H9 (cell line): ENCODE measurements at regions not wholly inside any gene's neighbourhood (a gene's known extent, or its start where the extent isn't known, plus 50 kb on each side); places are given as distances from the start of the nearest gene placed in this dataset.

Experiments
- DNase-seq: peaks from one replicate; pipeline ENCODE4 v3.0.0-alpha.2; 2017
- H2AFZ ChIP-seq: one replicate; pipeline ENCODE4 v1.6.1; 2013; ENCODE audit warnings: mild to moderate bottlenecking, low read length, control low read depth, moderate library complexity
- H2AK5ac ChIP-seq: 2 replicates; pipeline ENCODE4 v1.6.1; 2013; ENCODE audit warnings: low read length, control low read depth, mixed read lengths; ENCODE audit not compliant: insufficient read length
- H2BK120ac ChIP-seq: one replicate; pipeline ENCODE4 v1.6.1; 2013; ENCODE audit warnings: low read depth, mild to moderate bottlenecking, low read length, control low read depth, inconsistent platforms; ENCODE audit not compliant: poor library complexity, severe bottlenecking
- H2BK12ac ChIP-seq: 2 replicates; pipeline ENCODE4 v1.6.1; 2013; ENCODE audit warnings: low read length, control low read depth, mixed read lengths, low read depth; ENCODE audit not compliant: insufficient read length
- H2BK15ac ChIP-seq: 2 replicates; pipeline ENCODE4 v1.6.1; 2013; ENCODE audit warnings: low read depth, low read length, control low read depth
- H2BK20ac ChIP-seq: one replicate; pipeline ENCODE4 v1.6.1; 2013; ENCODE audit warnings: low read depth, mild to moderate bottlenecking, low read length, control low read depth, inconsistent platforms; ENCODE audit not compliant: poor library complexity, severe bottlenecking
- H2BK5ac ChIP-seq: 2 replicates; pipeline ENCODE4 v1.6.1; 2013; ENCODE audit warnings: low read length, control low read depth, mixed read lengths; ENCODE audit not compliant: insufficient read length
- H3K14ac ChIP-seq: 2 replicates; pipeline ENCODE4 v1.6.1; 2013; ENCODE audit warnings: low read length, control low read depth; ENCODE audit not compliant: insufficient read depth
- H3K18ac ChIP-seq: 2 replicates; pipeline ENCODE4 v1.6.1; 2013; ENCODE audit warnings: low read depth, mild to moderate bottlenecking, mixed read lengths, low read length, control low read depth; ENCODE audit not compliant: insufficient read length
- H3K23ac ChIP-seq: 2 replicates; pipeline ENCODE4 v1.6.1; 2013; ENCODE audit warnings: low read length, control low read depth, mixed read lengths, low read depth; ENCODE audit not compliant: insufficient read length
- H3K23me2 ChIP-seq: 2 replicates; pipeline ENCODE4 v1.6.1; 2013; ENCODE audit warnings: low read depth, mild to moderate bottlenecking, mixed read lengths, low read length, control low read depth; ENCODE audit not compliant: insufficient read length, poor library complexity, severe bottlenecking
- H3K27ac ChIP-seq: 2 replicates; pipeline ENCODE4 v1.5.1; 2013; ENCODE audit warnings: low read length, control low read depth, mixed read lengths, low read depth; ENCODE audit not compliant: insufficient read length
- H3K27me3 ChIP-seq: 2 replicates; pipeline ENCODE4 v1.6.1; 2013; ENCODE audit warnings: low read length, control low read depth, inconsistent platforms; ENCODE audit not compliant: insufficient read depth
- H3K4ac ChIP-seq: 2 replicates; pipeline ENCODE4 v1.6.1; 2013; ENCODE audit warnings: low read depth, mild to moderate bottlenecking, control low read depth, inconsistent platforms, low read length, moderate library complexity
- H3K4me1 ChIP-seq: 2 replicates; pipeline ENCODE4 v1.6.1; 2013; ENCODE audit warnings: low read length, control low read depth, inconsistent platforms; ENCODE audit not compliant: insufficient read depth
- H3K4me2 ChIP-seq: 2 replicates; pipeline ENCODE4 v1.6.1; 2013; ENCODE audit warnings: low read length, control low read depth, mixed read lengths; ENCODE audit not compliant: insufficient read length, insufficient read depth
- H3K56ac ChIP-seq: 2 replicates; pipeline ENCODE4 v1.6.1; 2013; ENCODE audit warnings: low read depth, mild to moderate bottlenecking, mixed read lengths, low read length, control low read depth; ENCODE audit not compliant: insufficient read length
- H3K79me1 ChIP-seq: 2 replicates; pipeline ENCODE4 v1.6.1; 2013; ENCODE audit warnings: low read depth, mild to moderate bottlenecking, moderate library complexity, low read length, control low read depth, inconsistent platforms; ENCODE audit not compliant: insufficient read depth, poor library complexity, severe bottlenecking
- H3K79me2 ChIP-seq: 2 replicates; pipeline ENCODE4 v1.6.1; 2013; ENCODE audit warnings: low read length, control low read depth, inconsistent platforms; ENCODE audit not compliant: insufficient read depth
- H3K9ac ChIP-seq: 2 replicates; pipeline ENCODE4 v1.6.1; 2013; ENCODE audit warnings: low read length, control low read depth, mixed read lengths; ENCODE audit not compliant: insufficient read length; ENCODE audit errors: extremely low read depth
- H3K9me3 ChIP-seq: one replicate; pipeline ENCODE4 v1.6.1; 2013; ENCODE audit warnings: low read depth, low read length, inconsistent platforms; ENCODE audit not compliant: control insufficient read depth
- H3T11ph ChIP-seq: one replicate; pipeline ENCODE4 v1.6.1; 2013; ENCODE audit warnings: mild to moderate bottlenecking, low read length, control low read depth, inconsistent platforms
- H4K20me1 ChIP-seq: one replicate; pipeline ENCODE4 v1.6.1; 2013; ENCODE audit not compliant: control insufficient read depth, insufficient read length, insufficient read depth
- H4K5ac ChIP-seq: 2 replicates; pipeline ENCODE4 v1.6.1; 2013; ENCODE audit warnings: low read depth, mild to moderate bottlenecking, mixed read lengths, low read length, control low read depth; ENCODE audit not compliant: insufficient read length
- H4K8ac ChIP-seq: replicated peaks from 2 replicates; pipeline ENCODE4 v1.6.1; 2013; ENCODE audit warnings: low read length, control low read depth, mixed read lengths, low read depth; ENCODE audit not compliant: insufficient read length
- H4K91ac ChIP-seq: 2 replicates; pipeline ENCODE4 v1.6.1; 2013; ENCODE audit warnings: low read depth, mild to moderate bottlenecking, moderate library complexity, mixed read lengths, low read length, control low read depth; ENCODE audit not compliant: insufficient read length
- H3K27ac Mint-ChIP-seq, 3 experiments: 2 replicates in 2 of 3; 3 replicates in 1 of 3; pipeline ENCODE4 v1.8.0; 2020 to 2021; ENCODE audit warnings: mixed read lengths in 3 of 3, mild to moderate bottlenecking in 1 of 3, moderate library complexity in 1 of 3
- H3K27me3 Mint-ChIP-seq: 2 replicates; pipeline ENCODE4 v1.8.0; 2021; ENCODE audit warnings: low read depth, mild to moderate bottlenecking, moderate library complexity, mixed read lengths
- H3K36me3 Mint-ChIP-seq, 3 experiments: 2 replicates in 2 of 3; 3 replicates in 1 of 3; pipeline ENCODE4 v1.8.0; 2020 to 2021; ENCODE audit warnings: low read depth in 3 of 3, mixed read lengths in 3 of 3; ENCODE audit not compliant: insufficient read depth in 1 of 3
- H3K4me1 Mint-ChIP-seq, 2 experiments: 2 replicates each; pipeline ENCODE4 v1.8.0; 2020; ENCODE audit warnings: mixed read lengths in 2 of 2
- H3K4me3 Mint-ChIP-seq, 2 experiments: 2 replicates in 1 of 2; 3 replicates in 1 of 2; pipeline ENCODE4 v1.8.0; 2020 to 2021; ENCODE audit warnings: mild to moderate bottlenecking in 2 of 2, mixed read lengths in 2 of 2, moderate library complexity in 1 of 2
- H3K9me3 Mint-ChIP-seq, 2 experiments: 2 replicates in 1 of 2; 3 replicates in 1 of 2; pipeline ENCODE4 v1.8.0; 2020; ENCODE audit warnings: mild to moderate bottlenecking in 2 of 2, mixed read lengths in 2 of 2, moderate library complexity in 1 of 2
- WGBS: extraction: QIAGEN DNeasy Blood & Tissue Kit; methylation state at CpG from one replicate; pipeline ENCODE4 v1.1.7; 2013; ENCODE audit warnings: missing lambda C conversion rate, low lambda C conversion rate, mixed read lengths; ENCODE audit not compliant: insufficient read length; ENCODE audit errors: extremely low coverage; 5-methylcytosine and 5-hydroxymethylcytosine counted together
- TF ChIP-seq, protein P1 (sequence below): fragments of 200-600 bp; sonication (generic); conservative IDR thresholded peaks from 3 replicates; pipeline ENCODE4 v1.8.0; 2021; ENCODE audit warnings: antibody characterized with exemption, mild to moderate bottlenecking

DNA sequence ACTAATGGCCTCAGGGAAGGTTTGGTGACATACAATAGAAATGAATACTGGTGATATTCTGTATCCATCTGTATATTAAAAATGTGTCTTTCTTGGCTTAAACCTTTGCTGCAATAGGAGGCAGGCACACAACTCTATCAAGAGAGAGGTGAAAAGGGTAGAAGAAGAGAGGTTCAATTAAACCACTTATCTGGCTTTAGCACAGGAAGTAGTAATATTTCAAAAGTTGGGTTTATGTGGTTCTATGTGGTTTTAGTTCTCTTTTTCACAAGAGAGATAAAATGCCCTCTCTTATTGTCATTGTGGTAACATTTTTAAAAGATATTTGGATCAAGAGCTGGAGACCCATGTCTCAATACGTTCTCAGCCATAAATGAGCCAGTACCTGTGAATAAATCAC, 146.2 kb upstream of the FNDC3A start:
- Histone ChIP-seq H3T11ph (no peak overlapping the region), H4K20me1 (no peaks in the 10 kb centered on the region), H2AK5ac (no peak overlapping the region), H2BK5ac (no peak overlapping the region), H3K79me1 (no peaks in the 10 kb centered on the region), H3K14ac (no peak overlapping the region), H4K91ac (no peak overlapping the region), H4K8ac (no peak overlapping the region), H4K5ac (no peak overlapping the region), H3K27ac (no peak overlapping the region), H3K4me1 (peaks cover 5% of the 10 kb centered on the region; the same call in 1 of the 2 replicates), H2BK12ac (no peak overlapping the region), H3K4ac (no peak overlapping the region), H2BK120ac (no peak overlapping the region), H2AFZ (no peak overlapping the region), H3K56ac (no peak overlapping the region), H3K4me2 (peak overlapping the region; percentile 22), H3K23ac (no peak overlapping the region), H3K18ac (no peak overlapping the region), H3K9ac (no peak overlapping the region), H3K27me3 (no peaks in the 10 kb centered on the region), H3K79me2 (no peaks in the 10 kb centered on the region), H2BK20ac (no peak overlapping the region), H3K23me2 (no peaks in the 10 kb centered on the region), H3K9me3 (peaks cover 13% of the 10 kb centered on the region), H2BK15ac (no peak overlapping the region)
- Mint-ChIP-seq H3K27ac (no peak overlapping the region), H3K4me3 (no peak overlapping the region), H3K9me3 (peaks cover 16 to 17% of the 10 kb centered on the region in 2 experiments), H3K4me1 (peaks cover 15 to 18% of the 10 kb centered on the region in 2 experiments), H3K27me3 (no peaks in the 10 kb centered on the region), H3K36me3 (peaks cover 10 to 17% (median 11%) of the 10 kb centered on the region in 3 experiments)
- no CpG with 5 or more reads among the region's 1 CpG for WGBS
- DNase-seq: no peak
- TF ChIP-seq, protein P1, sequence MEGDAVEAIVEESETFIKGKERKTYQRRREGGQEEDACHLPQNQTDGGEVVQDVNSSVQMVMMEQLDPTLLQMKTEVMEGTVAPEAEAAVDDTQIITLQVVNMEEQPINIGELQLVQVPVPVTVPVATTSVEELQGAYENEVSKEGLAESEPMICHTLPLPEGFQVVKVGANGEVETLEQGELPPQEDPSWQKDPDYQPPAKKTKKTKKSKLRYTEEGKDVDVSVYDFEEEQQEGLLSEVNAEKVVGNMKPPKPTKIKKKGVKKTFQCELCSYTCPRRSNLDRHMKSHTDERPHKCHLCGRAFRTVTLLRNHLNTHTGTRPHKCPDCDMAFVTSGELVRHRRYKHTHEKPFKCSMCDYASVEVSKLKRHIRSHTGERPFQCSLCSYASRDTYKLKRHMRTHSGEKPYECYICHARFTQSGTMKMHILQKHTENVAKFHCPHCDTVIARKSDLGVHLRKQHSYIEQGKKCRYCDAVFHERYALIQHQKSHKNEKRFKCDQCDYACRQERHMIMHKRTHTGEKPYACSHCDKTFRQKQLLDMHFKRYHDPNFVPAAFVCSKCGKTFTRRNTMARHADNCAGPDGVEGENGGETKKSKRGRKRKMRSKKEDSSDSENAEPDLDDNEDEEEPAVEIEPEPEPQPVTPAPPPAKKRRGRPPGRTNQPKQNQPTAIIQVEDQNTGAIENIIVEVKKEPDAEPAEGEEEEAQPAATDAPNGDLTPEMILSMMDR: no peak
